T-cell (primary cell): ENCODE measurements at regions not wholly inside any gene's neighbourhood (a gene's known extent, or its start where the extent isn't known, plus 50 kb on each side); places are given as distances from the start of the nearest gene placed in this dataset.

Experiments used
- ATAC-seq, 4 experiments: fragments of 200-7000 bp in 3 of 4; fragments of 150-1000 bp in 1 of 4; cut with Tn5 transposase; replicated peaks in 1 of 4; 1 replicate in 3 of 4; 2 replicates in 1 of 4; pipeline ENCODE4 v1.10.0; 2021; ENCODE audit warnings: moderate library complexity in 3 of 4, mild to moderate bottlenecking in 2 of 4, moderate number of reproducible peaks in 1 of 4
- CTCF ChIA-PET, 2 donors: fragments of 300-600 bp; sonication (Branson Sonifier 250); formaldehyde crosslinking; loops; one replicate each; lab custom pipeline; 2022; ENCODE audit warnings: antibody characterized with exemption in 2 of 2; lab: Charles Lee
- POLR2A ChIA-PET, 2 donors: fragments of 300-600 bp; sonication (Branson Sonifier 250); formaldehyde crosslinking; loops; one replicate each; lab custom pipeline; 2022; ENCODE audit warnings: antibody characterized with exemption in 2 of 2; lab: Charles Lee
- DNase-seq, 35 experiments: peaks; one replicate each; pipeline versions ENCODE4 v3.0.0 to v3.0.0-alpha.2; 2013 to 2023
- H3K27ac ChIP-seq: one replicate; pipeline ENCODE4 v1.5.1; 2013; ENCODE audit warnings: low read length
- H3K27me3 ChIP-seq, 2 experiments: replicated peaks in 1 of 2; 1 replicate in 1 of 2; 2 replicates in 1 of 2; pipeline versions ENCODE4 v1.6.1 to v1.7.0; 2013; ENCODE audit warnings: low read length in 1 of 2, mixed read lengths in 1 of 2; ENCODE audit not compliant: control insufficient read depth in 2 of 2, insufficient read depth in 2 of 2; ENCODE audit errors: extremely low read depth in 1 of 2
- H3K36me3 ChIP-seq, 2 donors: 1 replicate in 1 of 2; 2 replicates in 1 of 2; pipeline versions ENCODE4 v1.6.1 to v1.7.0; 2013; ENCODE audit warnings: low read length in 1 of 2; ENCODE audit not compliant: control insufficient read depth in 2 of 2, insufficient read depth in 1 of 2; ENCODE audit errors: extremely low read depth in 1 of 2
- H3K4me1 ChIP-seq, 2 experiments: 1 replicate in 1 of 2; 2 replicates in 1 of 2; pipeline versions ENCODE4 v1.6.1 to v1.7.0; 2013; ENCODE audit warnings: low read length in 2 of 2, mixed read lengths in 1 of 2; ENCODE audit not compliant: insufficient read depth in 2 of 2, control insufficient read depth in 1 of 2; ENCODE audit errors: extremely low read depth in 1 of 2
- H3K4me3 ChIP-seq, 2 donors: 1 replicate in 1 of 2; 2 replicates in 1 of 2; pipeline versions ENCODE4 v1.5.1 to v1.7.0; 2013; ENCODE audit warnings: mild to moderate bottlenecking in 2 of 2, low read length in 1 of 2, moderate library complexity in 1 of 2; ENCODE audit not compliant: control insufficient read depth in 1 of 2; ENCODE audit errors: extremely low read depth in 1 of 2
- H3K9me3 ChIP-seq: 2 replicates; pipeline ENCODE4 v1.7.0; 2013
- H3K27ac Mint-ChIP-seq, 2 donors: one replicate each; pipeline ENCODE4 v1.8.0; 2020 to 2021; ENCODE audit warnings: mild to moderate bottlenecking in 2 of 2, mixed read lengths in 2 of 2
- H3K27me3 Mint-ChIP-seq, 2 donors: one replicate each; pipeline ENCODE4 v1.8.0; 2021 to 2022; ENCODE audit warnings: mixed read lengths in 2 of 2
- H3K36me3 Mint-ChIP-seq: one replicate; pipeline ENCODE4 v1.8.0; 2021; ENCODE audit warnings: mixed read lengths
- H3K4me1 Mint-ChIP-seq, 3 donors: one replicate each; pipeline ENCODE4 v1.8.0; 2020 to 2022; ENCODE audit warnings: mixed read lengths in 3 of 3, mild to moderate bottlenecking in 1 of 3
- H3K4me3 Mint-ChIP-seq, 3 donors: one replicate each; pipeline ENCODE4 v1.8.0; 2020 to 2022; ENCODE audit warnings: mild to moderate bottlenecking in 3 of 3, mixed read lengths in 3 of 3, moderate library complexity in 3 of 3
- H3K9me3 Mint-ChIP-seq, 3 donors: one replicate each; pipeline ENCODE4 v1.8.0; 2020 to 2022; ENCODE audit warnings: mixed read lengths in 3 of 3
- WGBS: methylation state at CpG from one replicate; pipeline ENCODE4 v1.1.5; 2013; ENCODE audit warnings: missing lambda C conversion rate; ENCODE audit not compliant: insufficient coverage; 5-methylcytosine and 5-hydroxymethylcytosine counted together

- H3K27ac Mint-ChIP-seq: no peak overlapping the region
- Histone ChIP-seq H3K27me3 (peaks cover 0 to 2% of the 10 kb centered on the region in 2 experiments), H3K4me3 (no peak overlapping the region), H3K27ac (no peak overlapping the region), H3K36me3 (no peaks in the 10 kb centered on the region), H3K4me1 (no peaks in the 10 kb centered on the region), H3K9me3 (no peaks in the 10 kb centered on the region)
- 64% methylated on average over 14 of the region's 16 CpGs for WGBS
- ChIA-PET POLR2A (no interaction called here), CTCF (no interaction called here)
- ATAC-seq: no peak
- no peak for DNase-seq
- H3K4me1 Mint-ChIP-seq: no peaks in the 10 kb centered on the region
- H3K27me3 Mint-ChIP-seq: no peaks in the 10 kb centered on the region
- no peaks in the 10 kb centered on the region for H3K36me3 Mint-ChIP-seq
- H3K9me3 Mint-ChIP-seq: peaks cover 0 to 4% (median 4%) of the 10 kb centered on the region in 3 donors
- no peak overlapping the region for H3K4me3 Mint-ChIP-seq
Observed at GRCh38 chr13:19059016-19059780, 122.4 kb downstream of the TUBA3C start.

GRCh38 chr13:19058566-19058965 is 123.1 kb downstream of the TUBA3C start:
- H3K27ac Mint-ChIP-seq: no peak overlapping the region
- H3K36me3 Mint-ChIP-seq: no peaks in the 10 kb centered on the region
- ATAC-seq: no peak
- Histone ChIP-seq H3K4me3 (no peak overlapping the region), H3K9me3 (no peaks in the 10 kb centered on the region), H3K36me3 (no peaks in the 10 kb centered on the region), H3K4me1 (no peaks in the 10 kb centered on the region), H3K27me3 (peaks cover 0 to 2% of the 10 kb centered on the region in 2 experiments), H3K27ac (no peak overlapping the region)
- ChIA-PET CTCF (no interaction called here), POLR2A (no interaction called here)
- H3K27me3 Mint-ChIP-seq: no peaks in the 10 kb centered on the region
- H3K4me1 Mint-ChIP-seq: no peaks in the 10 kb centered on the region
- no peak overlapping the region for H3K4me3 Mint-ChIP-seq
- 81% methylated on average over 13 of the region's 14 CpGs for WGBS
- no peak for DNase-seq
- H3K9me3 Mint-ChIP-seq: no peaks in the 10 kb centered on the region

- CTCF ChIA-PET: no interaction called here
- H3K4me3 ChIP-seq: no peak overlapping the region
- DNase-seq (no peak), ATAC-seq (no peak)
- no peaks in the 10 kb centered on the region for H3K4me1 ChIP-seq
- H3K36me3 ChIP-seq: no peaks in the 10 kb centered on the region
- WGBS: 75% methylated on average over 5 of the region's 10 CpGs
- no peak overlapping the region for H3K27ac Mint-ChIP-seq
- no peaks in the 10 kb centered on the region for H3K4me1 Mint-ChIP-seq
- H3K4me3 Mint-ChIP-seq: no peak overlapping the region
- no peak overlapping the region for H3K27ac ChIP-seq
- POLR2A ChIA-PET: no interaction called here
- no peaks in the 10 kb centered on the region for H3K9me3 ChIP-seq
- no peaks in the 10 kb centered on the region for H3K27me3 Mint-ChIP-seq
- H3K27me3 ChIP-seq: peaks cover 0 to 2% of the 10 kb centered on the region in 2 experiments
- peaks cover 0 to 3% (median 0%) of the 10 kb centered on the region in 3 donors for H3K9me3 Mint-ChIP-seq
- no peaks in the 10 kb centered on the region for H3K36me3 Mint-ChIP-seq
Observed at GRCh38 chr13:19057588-19058340, 123.9 kb downstream of the TUBA3C start.

- H3K9me3 Mint-ChIP-seq: peaks cover 0 to 6% (median 4%) of the 10 kb centered on the region in 3 donors
- Histone ChIP-seq H3K27ac (no peak overlapping the region), H3K4me3 (no peak overlapping the region), H3K27me3 (peaks cover 0 to 2% of the 10 kb centered on the region in 2 experiments), H3K9me3 (no peaks in the 10 kb centered on the region), H3K4me1 (no peaks in the 10 kb centered on the region), H3K36me3 (no peaks in the 10 kb centered on the region)
- H3K4me3 Mint-ChIP-seq: no peak overlapping the region
- DNase-seq: no peak
- no peak for ATAC-seq
- H3K27me3 Mint-ChIP-seq: no peaks in the 10 kb centered on the region
- ChIA-PET CTCF (no interaction called here), POLR2A (no interaction called here)
- H3K4me1 Mint-ChIP-seq: no peaks in the 10 kb centered on the region
- no peak overlapping the region for H3K27ac Mint-ChIP-seq
- WGBS: 80% methylated on average over 11 of the region's 12 CpGs
- no peaks in the 10 kb centered on the region for H3K36me3 Mint-ChIP-seq
Observed at GRCh38 chr13:19056984-19057490, 124.6 kb downstream of the TUBA3C start.

- H3K4me3 Mint-ChIP-seq: no peak overlapping the region
- no peak overlapping the region for H3K27ac Mint-ChIP-seq
- Histone ChIP-seq H3K4me3 (no peak overlapping the region), H3K4me1 (no peaks in the 10 kb centered on the region), H3K27ac (no peak overlapping the region), H3K36me3 (no peaks in the 10 kb centered on the region), H3K9me3 (no peaks in the 10 kb centered on the region), H3K27me3 (peaks cover 0 to 2% of the 10 kb centered on the region in 2 experiments)
- CTCF ChIA-PET: no interaction called here
- H3K4me1 Mint-ChIP-seq: no peaks in the 10 kb centered on the region
- ATAC-seq (no peak), DNase-seq (no peak)
- H3K36me3 Mint-ChIP-seq: no peaks in the 10 kb centered on the region
- H3K27me3 Mint-ChIP-seq: no peaks in the 10 kb centered on the region
- H3K9me3 Mint-ChIP-seq: peaks cover 0 to 9% (median 9%) of the 10 kb centered on the region in 3 donors
- POLR2A ChIA-PET: no interaction called here
- 84% methylated on average over 17 of the region's 17 CpGs for WGBS
Observed at GRCh38 chr13:19056355-19056880, 125.2 kb downstream of the TUBA3C start.

GRCh38 chr13:19055611-19056010 is 126.0 kb downstream of the TUBA3C start:
- ATAC-seq (no peak), DNase-seq (no peak)
- H3K9me3 ChIP-seq: no peaks in the 10 kb centered on the region
- H3K36me3 ChIP-seq: no peaks in the 10 kb centered on the region
- WGBS: 74% methylated on average over 5 of the region's 8 CpGs
- no peaks in the 10 kb centered on the region for H3K27me3 Mint-ChIP-seq
- peaks cover 0 to 2% of the 10 kb centered on the region in 2 experiments for H3K27me3 ChIP-seq
- peaks cover 0 to 9% (median 9%) of the 10 kb centered on the region in 3 donors for H3K9me3 Mint-ChIP-seq
- H3K4me1 Mint-ChIP-seq: no peaks in the 10 kb centered on the region
- H3K4me3 Mint-ChIP-seq: no peak overlapping the region
- no peak overlapping the region for H3K27ac ChIP-seq
- no peak overlapping the region for H3K27ac Mint-ChIP-seq
- H3K4me3 ChIP-seq: no peak overlapping the region
- H3K4me1 ChIP-seq: no peaks in the 10 kb centered on the region
- CTCF ChIA-PET: no interaction called here
- POLR2A ChIA-PET: no interaction called here
- H3K36me3 Mint-ChIP-seq: no peaks in the 10 kb centered on the region
